GM18870 (cell line): ENCODE measurements at regions not wholly inside any gene's neighbourhood (a gene's known extent, or its start where the extent isn't known, plus 50 kb on each side); places are given as distances from the start of the nearest gene placed in this dataset.

Experiments used
- ATAC-seq: cut with Tn5 transposase; IDR thresholded peaks from one replicate; pipeline ENCODE4 v1.9.1; 2021; ENCODE audit warnings: moderate library complexity; ENCODE audit not compliant: unreplicated experiment

GRCh38 chr7:136078630-136079029 is 101.5 kb upstream of the MTPN start:
- no peak for ATAC-seq

- no peak for ATAC-seq
Observed at GRCh38 chr7:136076954-136077353, 99.8 kb upstream of the MTPN start.

- ATAC-seq, result no peak
Observed at GRCh38 chr7:136074843-136075242, 97.7 kb upstream of the MTPN start.

GRCh38 chr7:136072447-136072846 is 95.3 kb upstream of the MTPN start:
- no peak for ATAC-seq

GRCh38 chr7:136070736-136071505 is 93.8 kb upstream of the MTPN start:
- no peak for ATAC-seq

GRCh38 chr7:136069840-136070529 is 92.8 kb upstream of the MTPN start:
- ATAC-seq, result no peak

- no peak for ATAC-seq
Observed at GRCh38 chr7:136067277-136067676, 90.1 kb upstream of the MTPN start.

- ATAC-seq, result no peak
Observed at GRCh38 chr7:136066304-136067143, 89.4 kb upstream of the MTPN start.

GRCh38 chr7:136064627-136065237 is 87.6 kb upstream of the MTPN start:
- ATAC-seq, result no peak

GRCh38 chr7:136064081-136064480 is 86.9 kb upstream of the MTPN start:
- no peak for ATAC-seq

GRCh38 chr7:136063326-136063666 is 86.1 kb upstream of the MTPN start:
- no peak for ATAC-seq

- no peak for ATAC-seq
Observed at GRCh38 chr7:136062625-136063325, 85.6 kb upstream of the MTPN start.

GRCh38 chr7:136061433-136061832 is 84.3 kb upstream of the MTPN start:
- no peak for ATAC-seq

GRCh38 chr7:136058546-136058945 is 81.4 kb upstream of the MTPN start:
- no peak for ATAC-seq

- no peak for ATAC-seq
Observed at GRCh38 chr7:136057509-136057908, 80.3 kb upstream of the MTPN start.

GRCh38 chr7:136056651-136057231 is 79.6 kb upstream of the MTPN start:
- ATAC-seq, result no peak

- no peak for ATAC-seq
Observed at GRCh38 chr7:136055266-136055665, 78.1 kb upstream of the MTPN start.

- ATAC-seq, result no peak
Observed at GRCh38 chr7:136053689-136054485, 76.7 kb upstream of the MTPN start.

GRCh38 chr7:136051203-136051928 is 74.2 kb upstream of the MTPN start:
- no peak for ATAC-seq
